DND-41 (cell line): ENCODE measurements at regions not wholly inside any gene's neighbourhood (a gene's known extent, or its start where the extent isn't known, plus 50 kb on each side); places are given as distances from the start of the nearest gene placed in this dataset.

Experiments
- CTCF ChIP-seq: IDR thresholded peaks from 2 replicates; pipeline ENCODE4 v1.5.1; 2012; ENCODE audit warnings: borderline replicate concordance, low read length, moderate library complexity, mild to moderate bottlenecking; ENCODE audit not compliant: poor library complexity, severe bottlenecking; ENCODE audit errors: extremely low read depth
- EZH2 ChIP-seq: IDR thresholded peaks from 3 replicates; pipeline ENCODE4 v1.6.1; 2012; ENCODE audit warnings: borderline replicate concordance, low read depth, mild to moderate bottlenecking, moderate library complexity, low read length, inconsistent platforms; ENCODE audit not compliant: severe bottlenecking

- TF ChIP-seq EZH2 (no peak), CTCF (no peak)
These were observed 549.0 kb downstream of the ZNF804A start for GRCh38 chr2:185147361-185147760.
